B cell (primary cell): ENCODE measurements at regions not wholly inside any gene's neighbourhood (a gene's known extent, or its start where the extent isn't known, plus 50 kb on each side); places are given as distances from the start of the nearest gene placed in this dataset.
"Not testable (repeated sequence)": the region's sequence is repeated elsewhere in the genome, so short reads cannot be mapped to it uniquely, and the experiment has no call there.

Experiments
- ATAC-seq: fragments of 200-7000 bp; cut with Tn5 transposase; one replicate; pipeline ENCODE4 v1.10.0; 2021; ENCODE audit warnings: low read depth, mild to moderate bottlenecking, moderate number of reproducible peaks, moderate library complexity
- CTCF ChIA-PET: fragments of 350-600 bp; sonication (Branson Sonifier 250); formaldehyde crosslinking; loops from one replicate; lab custom pipeline; 2021; ENCODE audit warnings: antibody characterized with exemption, inconsistent platforms; lab: Charles Lee
- POLR2A ChIA-PET: fragments of 350-600 bp; sonication (Branson Sonifier 250); formaldehyde crosslinking; loops from one replicate; lab custom pipeline; 2021; ENCODE audit warnings: antibody characterized with exemption; lab: Charles Lee
- DNase-seq: peaks from one replicate; pipeline ENCODE4 v3.0.0; 2013
- H2AFZ ChIP-seq: 2 replicates; pipeline ENCODE4 v1.6.1; 2012; ENCODE audit warnings: mild to moderate bottlenecking, low read depth, low read length; ENCODE audit not compliant: insufficient read depth, poor library complexity, severe bottlenecking
- H3K27ac ChIP-seq, 2 donors: 1 replicate in 1 of 2; 2 replicates in 1 of 2; pipeline ENCODE4 v1.5.1; 2012 to 2013; ENCODE audit warnings: low read length in 2 of 2, mild to moderate bottlenecking in 2 of 2, moderate library complexity in 1 of 2
- H3K27me3 ChIP-seq, 4 experiments: fragments of 200-600 bp in 1 of 4; sonication (generic) in 1 of 4; replicated peaks in 1 of 4; 1 replicate in 2 of 4; 2 replicates in 2 of 4; pipeline versions ENCODE4 v1.6.1 to v1.7.0; 2013 to 2016; ENCODE audit warnings: low read length in 3 of 4, mild to moderate bottlenecking in 2 of 4, mixed read lengths in 1 of 4, moderate library complexity in 1 of 4; ENCODE audit not compliant: insufficient read depth in 4 of 4, control insufficient read depth in 3 of 4; ENCODE audit errors: control extremely low read depth in 1 of 4
- H3K36me3 ChIP-seq, 2 experiments: replicated peaks in 1 of 2; 1 replicate in 1 of 2; 2 replicates in 1 of 2; pipeline versions ENCODE4 v1.6.1 to v1.7.1; 2013; ENCODE audit warnings: low read length in 1 of 2; ENCODE audit not compliant: insufficient read depth in 2 of 2, control insufficient read depth in 1 of 2; ENCODE audit errors: control extremely low read depth in 1 of 2, extremely low read depth in 1 of 2
- H3K4me1 ChIP-seq, 2 donors: fragments of 200-600 bp in 1 of 2; sonication (generic) in 1 of 2; 1 replicate in 1 of 2; 2 replicates in 1 of 2; pipeline versions ENCODE4 v1.5.1 to v1.6.1; 2013 to 2017; ENCODE audit warnings: low read length in 2 of 2; ENCODE audit not compliant: control insufficient read depth in 2 of 2, insufficient read depth in 2 of 2
- H3K4me2 ChIP-seq: replicated peaks from 2 replicates; pipeline ENCODE3; 2012; ENCODE audit warnings: mild to moderate bottlenecking, low read depth, low read length; ENCODE audit not compliant: poor library complexity, severe bottlenecking
- H3K4me3 ChIP-seq, 5 experiments: fragments of 200-600 bp in 1 of 5; sonication (generic) in 1 of 5; 1 replicate in 3 of 5; 2 replicates in 2 of 5; pipeline versions ENCODE4 v1.5.1 to v1.7.0; 2011 to 2016; ENCODE audit warnings: low read length in 4 of 5, mild to moderate bottlenecking in 4 of 5, low read depth in 2 of 5, control low read depth in 1 of 5, moderate library complexity in 1 of 5; ENCODE audit not compliant: insufficient read depth in 1 of 5; ENCODE audit errors: control extremely low read depth in 1 of 5, extremely low read depth in 1 of 5
- H3K79me2 ChIP-seq: fragments of 200-600 bp; sonication (generic); one replicate; pipeline ENCODE4 v1.6.0; 2016; ENCODE audit warnings: low read length; ENCODE audit not compliant: control insufficient read depth, insufficient read depth
- H3K9ac ChIP-seq: fragments of 200-600 bp; sonication (generic); 2 replicates; pipeline ENCODE4 v1.6.1; 2017; ENCODE audit warnings: mild to moderate bottlenecking, low read length, moderate library complexity
- H3K9me3 ChIP-seq, 3 donors: one replicate each; pipeline versions ENCODE4 v1.6.1 to v1.7.1; 2013; ENCODE audit warnings: low read length in 2 of 3; ENCODE audit not compliant: control insufficient read depth in 2 of 3, insufficient read depth in 1 of 3; ENCODE audit errors: control extremely low read depth in 1 of 3
- H4K20me1 ChIP-seq: 2 replicates; pipeline ENCODE4 v1.6.0; 2012; ENCODE audit warnings: mild to moderate bottlenecking, low read length; ENCODE audit not compliant: insufficient read depth, control insufficient read depth, poor library complexity, severe bottlenecking
- H3K27ac Mint-ChIP-seq: one replicate; pipeline ENCODE4 v1.8.0; 2021; ENCODE audit warnings: mixed read lengths
- H3K27me3 Mint-ChIP-seq: one replicate; pipeline ENCODE4 v1.8.0; 2021; ENCODE audit warnings: mixed read lengths
- H3K4me1 Mint-ChIP-seq: one replicate; pipeline ENCODE4 v1.8.0; 2021; ENCODE audit warnings: mixed read lengths
- H3K4me3 Mint-ChIP-seq: one replicate; pipeline ENCODE4 v1.8.0; 2021; ENCODE audit warnings: mixed read lengths
- H3K9me3 Mint-ChIP-seq: one replicate; pipeline ENCODE4 v1.8.0; 2022; ENCODE audit warnings: mixed read lengths; ENCODE audit not compliant: insufficient read depth
- EZH2 ChIP-seq: IDR thresholded peaks from 2 replicates; pipeline ENCODE4 v1.6.1; 2012; ENCODE audit warnings: borderline replicate concordance, low read depth, mild to moderate bottlenecking, moderate library complexity, low read length; ENCODE audit not compliant: insufficient read depth, poor library complexity, severe bottlenecking
- WGBS: methylation state at CpG from one replicate; pipeline ENCODE4 v1.1.5; 2013; ENCODE audit warnings: missing lambda C conversion rate; ENCODE audit not compliant: insufficient coverage; 5-methylcytosine and 5-hydroxymethylcytosine counted together
- intact Hi-C: fragments of 100-400 bp; cut with micrococcal nuclease; formaldehyde crosslinking; loops from one replicate; pipeline ENCODE4 v1.10.0; 2022
- TF ChIP-seq, protein P1 (sequence below): fragments of 200-600 bp; IDR thresholded peaks from one replicate; pipeline ENCODE4 v1.8.0; 2022; ENCODE audit warnings: antibody characterized with exemption, mild to moderate bottlenecking

DNA sequence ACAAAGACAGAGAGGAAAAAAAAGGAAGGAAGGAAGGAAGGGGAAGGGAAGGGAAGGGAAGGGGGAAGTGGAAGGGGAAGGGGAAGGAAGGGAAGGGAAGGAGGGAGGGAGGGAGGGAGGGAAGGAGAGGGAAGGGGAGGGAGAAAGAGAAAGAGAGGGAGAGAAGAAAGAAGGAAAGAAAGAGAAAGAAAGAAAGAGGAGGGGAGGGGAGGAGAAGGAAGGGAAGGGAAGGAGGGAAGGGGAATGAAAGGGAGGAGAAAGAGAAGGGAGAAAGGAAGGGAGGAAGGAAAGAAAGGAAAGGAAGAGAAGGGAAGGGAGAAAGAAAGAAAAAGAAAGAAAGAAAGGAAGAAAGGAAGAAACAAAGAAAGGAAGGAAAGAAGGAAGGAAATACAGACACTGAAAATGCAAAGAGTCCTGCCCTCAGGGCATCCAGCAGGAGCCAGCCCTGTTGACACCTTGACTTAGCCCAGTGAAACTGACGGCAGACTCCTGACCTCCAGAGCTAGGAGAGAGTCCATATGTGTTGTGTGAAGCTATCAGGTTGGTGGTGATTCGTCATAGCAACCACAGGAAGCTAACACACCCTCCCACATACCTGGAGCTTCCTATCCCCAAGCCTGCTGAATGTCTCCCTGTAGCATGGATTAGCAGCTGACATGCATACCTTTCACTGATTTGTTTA is 58.7 kb upstream of the SULF2 start:
- DNase-seq (no peak), ATAC-seq (no peak)
- peaks cover 0 to 3% (median under 1%) of the 10 kb centered on the region in 4 experiments for H3K27me3 ChIP-seq
- Mint-ChIP-seq H3K27ac (no peak overlapping the region), H3K9me3 (no peaks in the 10 kb centered on the region), H3K4me3 (no peak overlapping the region), H3K27me3 (peaks cover 21% of the 10 kb centered on the region), H3K4me1 (peaks cover 11% of the 10 kb centered on the region)
- no peak overlapping the region for H3K4me2 ChIP-seq
- H3K4me1 ChIP-seq, result no peaks in the 10 kb centered on the region
- intact Hi-C loops, result no loop called here
- TF ChIP-seq, protein P1, sequence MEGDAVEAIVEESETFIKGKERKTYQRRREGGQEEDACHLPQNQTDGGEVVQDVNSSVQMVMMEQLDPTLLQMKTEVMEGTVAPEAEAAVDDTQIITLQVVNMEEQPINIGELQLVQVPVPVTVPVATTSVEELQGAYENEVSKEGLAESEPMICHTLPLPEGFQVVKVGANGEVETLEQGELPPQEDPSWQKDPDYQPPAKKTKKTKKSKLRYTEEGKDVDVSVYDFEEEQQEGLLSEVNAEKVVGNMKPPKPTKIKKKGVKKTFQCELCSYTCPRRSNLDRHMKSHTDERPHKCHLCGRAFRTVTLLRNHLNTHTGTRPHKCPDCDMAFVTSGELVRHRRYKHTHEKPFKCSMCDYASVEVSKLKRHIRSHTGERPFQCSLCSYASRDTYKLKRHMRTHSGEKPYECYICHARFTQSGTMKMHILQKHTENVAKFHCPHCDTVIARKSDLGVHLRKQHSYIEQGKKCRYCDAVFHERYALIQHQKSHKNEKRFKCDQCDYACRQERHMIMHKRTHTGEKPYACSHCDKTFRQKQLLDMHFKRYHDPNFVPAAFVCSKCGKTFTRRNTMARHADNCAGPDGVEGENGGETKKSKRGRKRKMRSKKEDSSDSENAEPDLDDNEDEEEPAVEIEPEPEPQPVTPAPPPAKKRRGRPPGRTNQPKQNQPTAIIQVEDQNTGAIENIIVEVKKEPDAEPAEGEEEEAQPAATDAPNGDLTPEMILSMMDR, result no peak
- TF ChIP-seq EZH2, result no peak
- H2AFZ ChIP-seq, result no peak overlapping the region
- H4K20me1 ChIP-seq, result no peaks in the 10 kb centered on the region
- no peak overlapping the region for H3K9ac ChIP-seq
- H3K27ac ChIP-seq, result no peak overlapping the region
- no peaks in the 10 kb centered on the region for H3K79me2 ChIP-seq
- no peak overlapping the region for H3K4me3 ChIP-seq
- no peaks in the 10 kb centered on the region for H3K9me3 ChIP-seq
- ChIA-PET CTCF (no interaction called here), POLR2A (no interaction called here)
- no CpG with 5 or more reads among the region's 2 CpGs for WGBS
- H3K36me3 ChIP-seq, result no peaks in the 10 kb centered on the region

DNA sequence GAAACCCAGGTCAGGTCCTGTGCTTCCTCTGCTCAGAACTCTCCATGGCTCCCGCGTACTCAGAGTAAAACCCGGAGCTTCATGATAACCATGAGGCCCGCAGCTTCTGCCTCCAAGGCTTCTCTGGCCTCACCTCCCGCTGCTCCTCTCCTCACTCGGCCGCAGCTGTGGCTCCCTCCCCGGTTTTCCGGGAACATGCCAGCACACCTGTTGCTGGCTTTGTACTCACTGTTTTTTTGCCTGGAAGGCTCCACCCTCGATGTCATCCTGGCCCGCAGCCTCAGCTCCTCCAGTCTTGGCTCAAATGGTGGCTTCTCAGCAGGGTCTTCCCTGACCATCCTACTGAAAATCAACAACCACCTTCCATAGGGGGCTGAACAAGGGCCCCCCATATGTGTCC is 57.7 kb upstream of the SULF2 start:
- H4K20me1 ChIP-seq, H2AFZ ChIP-seq, ATAC-seq, H3K4me3 ChIP-seq, H3K4me1 ChIP-seq, intact Hi-C loops, H3K79me2 ChIP-seq, H3K4me3 Mint-ChIP-seq, DNase-seq, H3K27ac ChIP-seq, POLR2A ChIA-PET, H3K9ac ChIP-seq, H3K9me3 Mint-ChIP-seq, H3K36me3 ChIP-seq, H3K4me1 Mint-ChIP-seq, H3K27ac Mint-ChIP-seq, H3K27me3 ChIP-seq, CTCF ChIA-PET, H3K9me3 ChIP-seq, H3K4me2 ChIP-seq: not testable (repeated sequence)
- H3K27me3 Mint-ChIP-seq, result peaks cover 21% of the 10 kb centered on the region
- 81% methylated on average over 8 of the region's 11 CpGs for WGBS

DNA sequence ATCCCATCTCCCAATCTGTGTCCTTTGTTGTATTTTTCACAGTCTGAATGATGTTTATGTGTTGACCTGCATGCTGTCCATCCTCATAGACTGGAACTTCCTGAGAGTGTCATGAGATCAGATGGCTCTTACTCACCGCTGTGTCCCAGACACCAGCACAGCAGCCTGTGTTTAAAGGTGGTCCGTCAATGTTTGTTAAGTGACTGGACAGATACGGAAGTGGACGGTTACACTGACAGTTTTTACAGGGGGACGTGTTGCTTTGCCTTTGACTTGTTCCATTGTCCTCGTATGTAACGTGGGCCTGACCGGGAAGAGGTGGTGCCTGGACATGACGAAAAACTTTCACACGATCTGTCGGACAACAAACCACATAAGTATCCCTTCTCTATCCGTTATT is 56.7 kb upstream of the SULF2 start:
- H3K9ac ChIP-seq, H3K36me3 ChIP-seq, ATAC-seq, H3K4me2 ChIP-seq, H3K27ac Mint-ChIP-seq, H3K9me3 ChIP-seq, H2AFZ ChIP-seq, H3K4me3 ChIP-seq, H3K27ac ChIP-seq, H4K20me1 ChIP-seq, intact Hi-C loops, H3K79me2 ChIP-seq, POLR2A ChIA-PET, H3K27me3 ChIP-seq, H3K4me3 Mint-ChIP-seq, H3K9me3 Mint-ChIP-seq, H3K4me1 ChIP-seq, DNase-seq, H3K4me1 Mint-ChIP-seq, CTCF ChIA-PET: not testable (repeated sequence)
- peaks cover 21% of the 10 kb centered on the region for H3K27me3 Mint-ChIP-seq
- 98% methylated on average over 10 of the region's 12 CpGs for WGBS
